Kidney (tissue), 13 donors: ENCODE measurements at regions not wholly inside any gene's neighbourhood (a gene's known extent, or its start where the extent isn't known, plus 50 kb on each side); places are given as distances from the start of the nearest gene placed in this dataset.
"Not testable (repeated sequence)": the region's sequence is repeated elsewhere in the genome, so short reads cannot be mapped to it uniquely, and the experiment has no call there.

Experiments used
- DNase-seq, 5 donors: peaks; one replicate each; pipeline ENCODE4 v3.0.0-alpha.2; 2013 to 2020
- FAIRE-seq: peaks from 2 replicates; lab custom pipeline; 2012; peaks lifted over from hg19 to GRCh38; lab: Jason Lieb, UNC
- H3K27ac ChIP-seq, 2 donors: one replicate each; pipeline ENCODE4 v1.7.0; 2013; ENCODE audit warnings: low read depth in 2 of 2, low read length in 2 of 2, inconsistent platforms in 1 of 2
- H3K27me3 ChIP-seq: one replicate; pipeline ENCODE4 v1.7.1; 2013; ENCODE audit warnings: low read length, inconsistent platforms; ENCODE audit not compliant: control insufficient read depth, insufficient read depth
- H3K36me3 ChIP-seq, 3 donors: one replicate each; pipeline versions ENCODE4 v1.7.0 to v1.7.1; 2013; ENCODE audit warnings: low read length in 3 of 3, control low read depth in 1 of 3, inconsistent platforms in 1 of 3; ENCODE audit not compliant: insufficient read depth in 3 of 3, control insufficient read depth in 2 of 3
- H3K4me1 ChIP-seq, 3 donors: one replicate each; pipeline versions ENCODE4 v1.7.0 to v1.7.1; 2013; ENCODE audit warnings: low read length in 3 of 3, inconsistent platforms in 1 of 3, low read depth in 1 of 3; ENCODE audit not compliant: control insufficient read depth in 2 of 3, insufficient read depth in 2 of 3
- H3K4me3 ChIP-seq, 3 donors: one replicate each; pipeline versions ENCODE4 v1.7.0 to v1.8.1; 2013; ENCODE audit warnings: low read length in 3 of 3, control low read depth in 1 of 3, inconsistent platforms in 1 of 3
- H3K9ac ChIP-seq, 3 donors: one replicate each; pipeline versions ENCODE4 v1.7.0 to v1.7.1; 2013; ENCODE audit warnings: low read length in 3 of 3, control low read depth in 1 of 3, inconsistent platforms in 1 of 3
- H3K9me3 ChIP-seq, 3 donors: one replicate each; pipeline versions ENCODE4 v1.7.0 to v1.7.1; 2013; ENCODE audit warnings: low read length in 3 of 3, control low read depth in 1 of 3, inconsistent platforms in 1 of 3; ENCODE audit not compliant: control insufficient read depth in 2 of 3, insufficient read depth in 1 of 3
- intact Hi-C: fragments of 100-400 bp; cut with DNase I; formaldehyde crosslinking; loops from one replicate; pipeline ENCODE4 v1.11.1; 2022
- TF ChIP-seq, protein P1 (sequence below): IDR thresholded peaks from 3 replicates; pipeline ENCODE4 v1.5.1; 2012; ENCODE audit warnings: mild to moderate bottlenecking, moderate library complexity, borderline replicate concordance; ENCODE audit not compliant: insufficient read depth; ENCODE audit errors: extremely low read depth
- donor health status: control.
- donor health status: control.
- donor health status: control.
- donor health status: control.
- donor health status: control.
- donor health status: DM: yes; HTN: yes; CAD: no.
- donor health status: Normal renal cell carcinoma (clear cell type).

DNA sequence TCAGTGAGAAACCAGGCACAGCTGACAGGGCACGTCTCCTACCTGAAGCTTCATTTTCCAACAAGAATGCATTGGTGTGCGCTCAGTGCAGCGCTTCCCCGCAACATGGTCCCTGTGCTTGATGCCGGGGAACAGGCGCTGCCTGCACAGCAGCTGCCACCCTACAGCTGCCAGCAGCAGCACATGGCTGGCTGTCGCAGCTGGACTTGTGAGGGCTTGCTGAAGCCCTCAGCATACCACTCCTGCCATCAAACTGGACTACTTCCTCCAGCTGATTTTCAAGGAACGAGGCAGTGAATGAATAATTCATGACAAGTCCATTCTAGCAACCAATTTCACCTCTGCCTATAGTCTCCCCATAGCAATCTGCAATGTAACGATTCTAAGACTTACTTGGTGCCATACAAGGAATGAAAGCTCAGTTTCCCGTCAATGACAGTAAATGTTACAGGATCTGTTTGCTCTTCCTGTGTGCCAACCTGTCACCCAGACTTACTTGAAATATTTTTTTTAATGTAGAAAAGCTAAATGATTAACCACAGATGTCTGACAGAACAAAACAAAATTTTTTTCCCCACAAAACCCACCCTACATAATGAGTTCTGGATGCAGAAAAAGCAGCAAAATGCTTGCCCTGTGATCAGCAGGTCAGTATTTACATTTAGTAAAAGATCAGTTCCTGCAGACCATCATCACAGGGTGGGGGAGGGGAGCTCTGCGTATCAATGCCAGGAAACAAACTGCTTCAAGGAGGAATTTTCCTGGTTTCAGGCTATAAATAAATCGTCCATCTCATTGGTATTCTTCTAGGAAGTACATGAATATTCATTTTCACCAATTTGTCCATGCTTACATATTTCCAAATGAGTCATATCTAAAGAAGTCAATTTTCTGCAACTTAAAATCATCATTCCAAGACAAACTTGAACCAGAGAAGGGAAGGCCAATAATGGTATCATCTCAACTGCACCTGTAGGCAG is 140.6 kb downstream of the ALOX5 start:
- DNase-seq (peak in 3 of 5 donors; percentile 11 to 19 (median 14)), FAIRE-seq (no peak)
- H3K9ac ChIP-seq, result no peak overlapping the region

DNA sequence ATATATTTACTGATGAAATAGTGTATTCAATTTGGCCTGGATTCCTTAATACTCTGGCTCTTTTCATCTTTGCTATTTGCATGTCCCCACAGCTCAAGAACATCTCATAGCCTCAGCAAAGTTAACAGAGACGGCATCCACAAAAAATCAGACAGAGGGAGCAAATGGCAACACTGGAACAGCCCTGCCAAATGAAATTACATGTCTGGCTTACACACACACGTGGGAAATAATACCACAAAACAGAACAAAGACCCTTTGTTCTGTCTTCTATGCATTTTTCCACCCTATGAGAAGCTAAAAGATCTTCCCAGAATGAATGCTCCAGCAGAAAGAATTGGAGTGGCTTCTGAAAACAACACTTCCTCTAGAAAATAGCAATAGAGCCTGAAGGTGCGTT is 139.5 kb downstream of the ALOX5 start:
- no peak for DNase-seq
- Histone ChIP-seq H3K27me3 (no peaks in the 10 kb centered on the region), H3K36me3 (no peaks in the 10 kb centered on the region), H3K9ac (no peak overlapping the region), H3K9me3 (no peaks in the 10 kb centered on the region), H3K4me1 (peaks cover 0 to 4% (median 0%) of the 10 kb centered on the region in 3 donors), H3K4me3 (no peak overlapping the region), H3K27ac (no peak overlapping the region)
- TF ChIP-seq, protein P1, sequence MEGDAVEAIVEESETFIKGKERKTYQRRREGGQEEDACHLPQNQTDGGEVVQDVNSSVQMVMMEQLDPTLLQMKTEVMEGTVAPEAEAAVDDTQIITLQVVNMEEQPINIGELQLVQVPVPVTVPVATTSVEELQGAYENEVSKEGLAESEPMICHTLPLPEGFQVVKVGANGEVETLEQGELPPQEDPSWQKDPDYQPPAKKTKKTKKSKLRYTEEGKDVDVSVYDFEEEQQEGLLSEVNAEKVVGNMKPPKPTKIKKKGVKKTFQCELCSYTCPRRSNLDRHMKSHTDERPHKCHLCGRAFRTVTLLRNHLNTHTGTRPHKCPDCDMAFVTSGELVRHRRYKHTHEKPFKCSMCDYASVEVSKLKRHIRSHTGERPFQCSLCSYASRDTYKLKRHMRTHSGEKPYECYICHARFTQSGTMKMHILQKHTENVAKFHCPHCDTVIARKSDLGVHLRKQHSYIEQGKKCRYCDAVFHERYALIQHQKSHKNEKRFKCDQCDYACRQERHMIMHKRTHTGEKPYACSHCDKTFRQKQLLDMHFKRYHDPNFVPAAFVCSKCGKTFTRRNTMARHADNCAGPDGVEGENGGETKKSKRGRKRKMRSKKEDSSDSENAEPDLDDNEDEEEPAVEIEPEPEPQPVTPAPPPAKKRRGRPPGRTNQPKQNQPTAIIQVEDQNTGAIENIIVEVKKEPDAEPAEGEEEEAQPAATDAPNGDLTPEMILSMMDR, result no peak
- FAIRE-seq, result no peak
- intact Hi-C loops, result no loop called here

More for the DNA sequence above, 140.6 kb downstream of the ALOX5 start:
- no peak overlapping the region for H3K4me3 ChIP-seq
- no peak overlapping the region for H3K27ac ChIP-seq
- H3K9me3 ChIP-seq, result no peaks in the 10 kb centered on the region
- no peaks in the 10 kb centered on the region for H3K27me3 ChIP-seq
- H3K4me1 ChIP-seq, result peaks cover 0 to 4% (median 0%) of the 10 kb centered on the region in 3 donors
- H3K36me3 ChIP-seq, result no peaks in the 10 kb centered on the region
- TF ChIP-seq, protein P1, result no peak
- intact Hi-C loops, result no loop called here

DNA sequence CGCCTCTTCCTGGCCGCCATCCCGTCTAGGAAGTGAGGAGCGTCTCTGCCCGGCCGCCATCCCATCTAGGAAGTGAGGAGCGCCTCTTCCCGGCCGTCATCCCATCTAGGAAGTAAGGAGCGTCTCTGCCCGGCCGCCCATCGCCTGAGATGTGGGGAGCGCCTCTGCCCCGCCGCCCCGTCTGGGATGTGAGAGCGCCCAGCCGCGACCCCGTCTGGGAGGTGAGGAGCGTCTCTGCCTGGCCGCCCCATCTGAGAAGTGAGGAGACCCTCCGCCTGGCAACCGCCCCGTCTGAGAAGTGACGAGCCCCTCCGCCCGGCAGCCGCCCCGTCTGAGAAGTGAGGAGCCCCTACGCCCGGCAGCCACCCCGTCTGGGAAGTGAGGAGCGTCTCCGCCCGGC is 137.9 kb downstream of the ALOX5 start:
- H3K27me3 ChIP-seq, H3K4me1 ChIP-seq, H3K9me3 ChIP-seq, H3K27ac ChIP-seq, H3K36me3 ChIP-seq, intact Hi-C loops, H3K4me3 ChIP-seq, FAIRE-seq, H3K9ac ChIP-seq, DNase-seq: not testable (repeated sequence)

DNA sequence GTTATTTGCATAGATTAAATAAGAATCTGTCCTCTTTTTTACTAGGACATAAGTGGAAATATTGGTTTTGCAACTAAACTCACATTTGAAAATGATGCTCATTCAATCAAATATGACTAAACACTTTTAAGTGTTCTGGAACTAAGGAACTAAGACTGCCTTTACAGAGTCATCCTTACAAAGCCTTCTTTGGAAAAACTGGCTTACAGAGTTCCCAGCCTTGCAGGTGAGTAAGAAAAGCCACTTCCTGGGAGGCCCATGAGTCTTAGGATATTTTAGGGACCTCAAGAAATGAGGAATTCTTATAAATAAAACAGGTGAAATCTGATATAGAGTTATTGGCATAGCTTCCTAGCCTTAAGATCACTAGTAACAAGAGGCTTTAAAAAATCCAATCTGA is 135.5 kb downstream of the ALOX5 start:
- no peak for FAIRE-seq
- TF ChIP-seq, protein P1, result no peak

More for the DNA sequence above, 135.5 kb downstream of the ALOX5 start:
- intact Hi-C loops, result no loop called here
- Histone ChIP-seq H3K9me3 (no peaks in the 10 kb centered on the region), H3K27me3 (no peaks in the 10 kb centered on the region), H3K27ac (no peak overlapping the region), H3K9ac (no peak overlapping the region), H3K4me1 (no peaks in the 10 kb centered on the region), H3K4me3 (no peak overlapping the region), H3K36me3 (no peaks in the 10 kb centered on the region)
- no peak for DNase-seq
